ENCODE measurements at regions not wholly inside any gene's neighbourhood (a gene's known extent, or its start where the extent isn't known, plus 50 kb on each side); places are given as distances from the start of the nearest gene placed in this dataset.

DNA sequence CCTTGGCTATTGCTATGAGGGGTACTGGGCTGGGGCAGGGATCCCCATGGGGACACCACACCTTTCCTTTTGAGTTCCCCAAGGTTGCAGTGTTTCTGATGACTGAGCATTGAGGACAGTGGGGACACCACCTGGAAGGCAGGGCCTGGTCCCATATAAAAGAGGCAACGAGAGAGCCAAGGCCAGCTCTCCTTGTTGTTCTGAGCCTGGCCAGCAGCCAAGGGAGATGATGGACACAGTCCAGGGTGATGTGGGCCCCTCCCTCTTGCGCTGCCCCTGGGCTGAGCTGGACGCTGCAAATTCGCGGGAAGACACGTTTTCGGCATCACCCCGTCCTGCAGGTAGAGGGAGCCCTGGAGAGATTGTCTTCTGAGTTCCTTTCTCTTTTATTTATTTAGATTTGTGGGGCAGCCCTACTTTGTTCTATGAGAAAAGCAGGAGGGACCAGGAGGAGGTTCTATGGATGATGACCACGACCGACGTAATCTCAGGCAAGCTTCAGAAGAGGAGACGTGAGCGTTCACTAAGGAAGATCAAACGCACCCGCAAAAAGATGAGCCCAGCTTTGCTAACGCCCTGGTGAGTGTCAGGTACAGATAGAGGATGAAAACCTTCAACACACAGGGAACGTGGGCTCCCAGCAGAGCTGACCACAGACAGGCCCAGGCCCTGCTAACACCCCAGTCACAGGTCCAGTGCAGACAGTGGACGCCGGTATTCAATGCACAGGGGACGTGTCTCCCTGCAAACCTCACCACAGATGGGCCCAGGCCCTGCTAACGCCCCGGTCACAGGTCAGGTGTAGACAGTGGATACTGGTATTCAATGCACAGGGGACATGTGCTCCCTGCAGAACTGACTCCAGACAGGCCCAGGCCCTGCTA is 97.4 kb downstream of the SHOX start:
- no peak for DNase-seq

DNA sequence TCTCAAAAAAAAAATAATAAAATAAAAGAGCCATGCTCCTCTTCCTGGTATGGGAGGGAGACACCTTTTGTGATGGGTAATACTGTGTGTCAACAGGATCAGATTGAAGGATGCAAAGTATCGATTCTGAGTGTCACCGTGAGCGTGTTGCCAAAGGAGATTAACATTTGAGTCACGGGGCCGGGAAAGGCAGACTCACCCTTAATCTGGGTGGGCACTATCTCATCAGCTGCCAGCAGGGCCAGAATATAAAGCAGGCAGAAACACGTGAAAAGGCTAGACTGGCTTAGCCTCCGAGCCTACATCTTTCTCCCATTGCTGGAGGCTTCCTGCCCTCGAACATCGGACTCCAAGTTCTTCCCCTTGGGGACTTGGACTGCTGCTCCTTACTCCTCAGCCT is 95.4 kb downstream of the SHOX start:
- no peak for DNase-seq

DNA sequence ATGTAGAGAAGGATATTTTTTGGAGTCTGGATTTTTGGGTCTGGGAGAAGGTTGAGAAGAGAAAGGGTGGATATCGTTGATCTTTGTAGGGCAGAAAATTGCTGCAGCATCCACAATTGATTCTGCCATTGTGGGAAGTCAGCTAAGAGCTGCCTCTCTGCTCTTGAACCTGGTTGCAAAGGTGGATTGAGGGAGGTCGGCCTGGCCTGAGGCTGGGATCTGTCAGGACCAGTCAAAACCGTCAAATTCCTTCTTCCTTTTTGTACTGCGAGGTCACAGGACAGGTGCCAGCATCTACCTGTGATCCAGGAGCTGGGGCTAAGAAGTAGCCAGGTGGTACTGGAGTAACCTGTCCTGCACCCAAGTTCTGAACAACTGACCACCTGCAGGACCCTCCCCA is 93.7 kb downstream of the SHOX start:
- DNase-seq, result no peak

DNA sequence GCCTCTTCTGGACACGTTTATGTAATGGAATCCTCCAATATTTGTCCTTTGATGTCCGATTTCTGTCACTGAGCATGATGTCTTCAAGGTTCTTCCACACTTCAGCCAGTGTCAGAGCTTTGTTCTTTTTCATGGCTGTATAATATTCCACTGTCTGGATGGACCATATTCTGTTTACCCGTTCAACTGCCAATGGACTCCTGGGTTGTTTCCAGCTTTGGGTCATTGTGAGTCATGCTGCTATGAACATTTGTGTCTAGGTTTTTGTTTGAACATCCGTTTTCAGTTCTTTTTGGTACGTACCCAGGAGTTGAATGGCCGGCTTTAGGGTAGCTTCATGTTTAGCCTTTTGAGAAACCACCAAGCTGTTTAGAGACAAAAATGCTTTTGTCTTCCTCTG is 93.2 kb downstream of the SHOX start:
- DNase-seq, result no peak

DNA sequence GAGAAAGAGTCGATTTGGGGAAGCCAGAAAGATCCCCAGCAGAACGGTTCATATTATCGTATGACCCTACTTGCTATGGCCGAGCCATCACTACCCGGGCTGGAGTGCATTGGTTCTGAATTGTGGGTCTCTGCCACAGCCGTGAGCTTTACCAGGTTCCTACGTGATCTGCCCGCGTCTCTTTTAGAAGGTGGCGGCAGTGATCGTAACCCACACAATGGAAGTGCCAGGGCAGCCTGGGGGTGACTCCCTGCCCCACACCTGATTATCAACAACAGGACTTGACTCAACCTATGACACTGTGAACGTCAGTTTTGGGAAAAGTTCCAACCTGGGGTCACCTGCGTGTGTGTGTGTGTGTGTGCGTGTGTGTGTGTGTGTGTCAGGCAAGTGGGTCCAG is 90.8 kb downstream of the SHOX start:
- no peak for DNase-seq

DNA sequence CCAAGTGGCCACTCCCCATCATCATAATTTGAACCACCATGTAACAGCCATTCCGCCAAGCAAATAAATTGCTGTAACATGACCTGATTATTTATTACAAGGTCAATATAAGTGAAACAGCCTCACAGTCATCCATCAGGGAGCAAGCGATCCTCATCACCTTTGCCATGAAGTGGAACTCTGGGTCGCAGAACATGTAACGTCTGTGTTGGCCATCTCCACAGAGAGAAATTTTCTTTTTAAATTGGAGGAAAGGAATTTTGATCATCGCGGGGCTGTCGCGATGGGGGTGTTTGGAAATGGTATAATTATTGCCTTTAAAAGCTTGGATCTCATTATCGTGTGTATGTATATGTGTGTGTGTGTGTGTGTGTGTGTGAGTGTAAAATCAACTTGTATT is 90.2 kb downstream of the SHOX start:
- no peak for DNase-seq

DNA sequence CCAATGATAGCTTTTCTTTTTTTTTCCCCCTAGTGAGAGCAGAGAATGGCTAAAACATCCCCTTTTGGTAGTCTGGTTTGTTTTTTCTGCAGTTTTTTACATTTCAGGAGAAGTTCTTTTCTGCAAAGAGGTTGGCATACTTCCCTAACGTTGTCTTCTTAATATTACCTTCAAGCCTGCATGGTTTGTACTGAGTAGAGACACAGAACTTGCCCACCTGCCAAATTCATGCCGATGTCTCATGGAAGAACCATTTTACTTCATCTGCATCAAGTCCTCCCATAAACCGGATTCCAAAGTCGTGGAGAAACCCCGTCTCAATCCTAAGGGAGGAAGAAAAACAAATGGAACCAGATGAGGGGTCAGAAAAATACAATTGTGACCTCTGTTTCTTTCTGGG is 89.7 kb downstream of the SHOX start:
- no peak for DNase-seq

DNA sequence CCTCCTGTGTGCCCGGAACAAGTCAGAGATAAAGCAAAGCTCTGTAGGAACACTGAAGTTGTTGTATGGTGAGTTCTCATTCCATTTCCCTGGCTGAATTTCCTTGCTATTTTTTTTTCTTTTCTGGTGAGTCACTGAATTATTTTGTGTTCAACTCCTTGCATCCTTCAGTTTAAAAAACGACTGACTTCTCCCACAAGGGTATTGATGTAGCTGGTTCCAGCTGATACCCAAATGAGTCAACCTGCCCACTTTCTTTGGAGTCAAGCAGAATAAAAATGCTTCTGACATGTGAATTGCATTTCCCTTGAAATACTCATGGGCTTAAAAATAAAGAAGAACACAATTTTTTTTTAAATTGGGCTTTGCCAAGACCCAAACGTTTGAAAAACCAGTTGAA is 85.5 kb downstream of the SHOX start:
- DNase-seq, result no peak

DNA sequence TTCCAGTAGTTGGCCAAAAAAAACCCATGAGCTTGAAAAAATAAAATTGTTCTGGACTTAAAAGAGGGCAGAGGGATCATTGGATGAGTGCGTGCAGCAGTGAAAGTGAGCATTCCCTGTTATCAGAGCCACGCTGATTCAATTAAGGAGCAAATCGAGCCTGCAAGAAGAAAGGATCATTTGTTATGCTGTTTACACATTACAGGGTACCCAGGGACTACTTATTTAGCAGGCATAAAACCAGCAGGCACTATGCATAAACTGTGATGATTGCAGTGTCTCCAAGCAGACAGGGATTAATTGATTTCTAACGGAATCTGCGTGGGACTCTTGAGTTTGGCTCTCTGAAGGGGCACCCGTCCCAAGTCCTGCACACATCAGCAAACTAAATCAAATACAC is 83.5 kb downstream of the SHOX start:
- no peak for DNase-seq
